Uterus (tissue), 3 donors: ENCODE measurements at regions not wholly inside any gene's neighbourhood (a gene's known extent, or its start where the extent isn't known, plus 50 kb on each side); places are given as distances from the start of the nearest gene placed in this dataset.

Experiments used
- DNase-seq, 2 donors: peaks; one replicate each; pipeline ENCODE4 v3.0.0-alpha.2; 2019 to 2020
- H3K27ac ChIP-seq, 2 donors: fragments of 200-600 bp; sonication (generic); 1 replicate in 1 of 2; 2 replicates in 1 of 2; pipeline ENCODE4 v1.5.1; 2016 to 2018
- H3K27me3 ChIP-seq, 2 donors: fragments of 200-600 bp; sonication (generic); one replicate each; pipeline ENCODE4 v1.5.1; 2018 to 2019; ENCODE audit warnings: control low read depth in 1 of 2
- H3K36me3 ChIP-seq, 2 donors: fragments of 200-600 bp; sonication (generic); one replicate each; pipeline ENCODE4 v1.5.1; 2019; ENCODE audit warnings: control low read depth in 1 of 2
- H3K4me1 ChIP-seq, 2 donors: fragments of 200-600 bp; sonication (generic); one replicate each; pipeline ENCODE4 v1.5.1; 2018 to 2019; ENCODE audit warnings: control low read depth in 1 of 2
- H3K4me3 ChIP-seq, 2 donors: fragments of 200-600 bp; sonication (generic); 1 replicate in 1 of 2; 2 replicates in 1 of 2; pipeline ENCODE4 v1.5.1; 2018 to 2019; ENCODE audit warnings: mild to moderate bottlenecking in 1 of 2
- H3K9me3 ChIP-seq, 2 donors: fragments of 200-600 bp; sonication (generic); one replicate each; pipeline ENCODE4 v1.5.1; 2019; ENCODE audit warnings: control low read depth in 1 of 2
- CTCF ChIP-seq, 4 experiments: fragments of 200-600 bp in 2 of 4; fragments of 450-650 bp in 2 of 4; sonication (generic) in 2 of 4; IDR thresholded peaks; one replicate each; pipeline ENCODE4 v1.5.1; 2016 to 2019; ENCODE audit warnings: antibody characterized with exemption in 4 of 4, mild to moderate bottlenecking in 2 of 4, moderate library complexity in 1 of 4
- POLR2A ChIP-seq, 2 donors: fragments of 450-650 bp; IDR thresholded peaks; one replicate each; pipeline ENCODE4 v1.6.1; 2016; ENCODE audit warnings: antibody characterized with exemption in 2 of 2, mild to moderate bottlenecking in 1 of 2, moderate library complexity in 1 of 2
- intact Hi-C: fragments of 100-400 bp; cut with DNase I; formaldehyde crosslinking; loops from one replicate; pipeline ENCODE4 v1.15.1; 2023; ENCODE audit warnings: low total_unique reads
- donor health status: DM: yes; HTN: yes; CAD: no.

GRCh38 chr11:109241988-109242536 lies 179.9 kb upstream of the C11orf87 start:
- H3K27ac ChIP-seq: no peak overlapping the region
- H3K36me3 ChIP-seq: no peaks in the 10 kb centered on the region
- intact Hi-C loops: no loop called here

GRCh38 chr11:109247071-109247470 lies 174.9 kb upstream of the C11orf87 start:
- H3K4me1 ChIP-seq: no peaks in the 10 kb centered on the region
- H3K9me3 ChIP-seq: no peaks in the 10 kb centered on the region
- H3K27ac ChIP-seq: no peak overlapping the region
- H3K27me3 ChIP-seq: no peaks in the 10 kb centered on the region
- H3K4me3 ChIP-seq: no peak overlapping the region
- DNase-seq: no peak
- intact Hi-C loops: no loop called here
- H3K36me3 ChIP-seq: peaks cover 0 to 4% of the 10 kb centered on the region in 2 donors
- no peak for TF ChIP-seq CTCF (IDR thresholded peaks at IDR 0.05)
- TF ChIP-seq POLR2A (IDR thresholded peaks at IDR 0.05): no peak

More at GRCh38 chr11:109241988-109242536, 179.9 kb upstream of the C11orf87 start:
- no peaks in the 10 kb centered on the region for H3K27me3 ChIP-seq
- no peak for DNase-seq
- TF ChIP-seq CTCF (IDR thresholded peaks at IDR 0.05) (no peak), POLR2A (IDR thresholded peaks at IDR 0.05) (no peak)
- H3K4me3 ChIP-seq: no peak overlapping the region
- no peaks in the 10 kb centered on the region for H3K9me3 ChIP-seq
- no peaks in the 10 kb centered on the region for H3K4me1 ChIP-seq

- TF ChIP-seq CTCF (IDR thresholded peaks at IDR 0.05): no peak
- TF ChIP-seq POLR2A (IDR thresholded peaks at IDR 0.05): no peak
- Histone ChIP-seq H3K27me3 (no peaks in the 10 kb centered on the region), H3K9me3 (no peaks in the 10 kb centered on the region), H3K36me3 (peaks cover 0 to 4% of the 10 kb centered on the region in 2 donors), H3K4me1 (no peaks in the 10 kb centered on the region), H3K27ac (no peak overlapping the region), H3K4me3 (no peak overlapping the region)
- no peak for DNase-seq
- intact Hi-C loops: no loop called here
Measured at GRCh38 chr11:109249597-109249996, 172.4 kb upstream of the C11orf87 start.

- DNase-seq: no peak
- Histone ChIP-seq H3K27me3 (no peaks in the 10 kb centered on the region), H3K36me3 (peaks cover 0 to 4% of the 10 kb centered on the region in 2 donors), H3K9me3 (no peaks in the 10 kb centered on the region), H3K4me1 (no peaks in the 10 kb centered on the region), H3K4me3 (no peak overlapping the region), H3K27ac (no peak overlapping the region)
- intact Hi-C loops: no loop called here
- TF ChIP-seq POLR2A (IDR thresholded peaks at IDR 0.05): no peak
- TF ChIP-seq CTCF (IDR thresholded peaks at IDR 0.05): no peak
Measured at GRCh38 chr11:109251230-109251629, 170.8 kb upstream of the C11orf87 start.

GRCh38 chr11:109264128-109264527 lies 157.9 kb upstream of the C11orf87 start:
- no peak for DNase-seq
- H3K4me1 ChIP-seq: no peaks in the 10 kb centered on the region
- TF ChIP-seq CTCF (IDR thresholded peaks at IDR 0.05): no peak
- TF ChIP-seq POLR2A (IDR thresholded peaks at IDR 0.05): no peak
- H3K27ac ChIP-seq: no peak overlapping the region
- intact Hi-C loops: no loop called here
- H3K9me3 ChIP-seq: peaks cover 0 to 7% of the 10 kb centered on the region in 2 donors
- H3K4me3 ChIP-seq: no peak overlapping the region
- H3K27me3 ChIP-seq: no peaks in the 10 kb centered on the region
- no peaks in the 10 kb centered on the region for H3K36me3 ChIP-seq
